PC-9 (cell line): ENCODE measurements at regions not wholly inside any gene's neighbourhood (a gene's known extent, or its start where the extent isn't known, plus 50 kb on each side); places are given as distances from the start of the nearest gene placed in this dataset.
"Not testable (repeated sequence)": the region's sequence is repeated elsewhere in the genome, so short reads cannot be mapped to it uniquely, and the experiment has no call there.

Experiments
- BruUV-seq: library from RNA; stranded (reverse); fragments of 400-500 nt; replicated peaks from 2 replicates; lab custom pipeline; 2021; lab: Mats Ljungman, UMichigan
- CTCF ChIA-PET: fragments of 300-600 bp; sonication (Branson Sonifier 250); formaldehyde crosslinking; loops from one replicate; lab custom pipeline; 2022; ENCODE audit warnings: antibody characterized with exemption; lab: Charles Lee
- POLR2A ChIA-PET: fragments of 300-600 bp; sonication (Branson Sonifier 250); formaldehyde crosslinking; loops from one replicate; lab custom pipeline; 2022; ENCODE audit warnings: antibody characterized with exemption; ENCODE audit not compliant: unreplicated experiment; lab: Charles Lee
- DNase-seq, 2 experiments: peaks; one replicate each; pipeline versions ENCODE4 v3.0.0 to v3.0.0-alpha.2; 2015 to 2022; ENCODE audit warnings: mixed read lengths in 1 of 2
- H2AFZ ChIP-seq: fragments of 200-600 bp; sonication (generic); 2 replicates; pipeline ENCODE4 v1.8.1; 2017; ENCODE audit warnings: antibody characterized with exemption
- H3F3A ChIP-seq: fragments of 200-600 bp; sonication (generic); 2 replicates; pipeline ENCODE4 v1.8.1; 2017; ENCODE audit warnings: antibody characterized with exemption, mild to moderate bottlenecking, low read depth; ENCODE audit not compliant: insufficient read depth
- H3K27ac ChIP-seq: fragments of 200-600 bp; sonication (generic); 2 replicates; pipeline ENCODE4 v1.6.1; 2016; ENCODE audit warnings: mixed run types
- H3K27me3 ChIP-seq: fragments of 200-600 bp; sonication (generic); 2 replicates; pipeline ENCODE4 v1.6.1; 2016; ENCODE audit warnings: low read depth, mixed run types; ENCODE audit not compliant: insufficient read depth
- H3K36me3 ChIP-seq: fragments of 200-600 bp; sonication (generic); 2 replicates; pipeline ENCODE4 v1.6.1; 2016; ENCODE audit warnings: low read depth, mixed run types
- H3K4me1 ChIP-seq: fragments of 200-600 bp; sonication (generic); replicated peaks from 2 replicates; pipeline ENCODE4 v1.6.1; 2016; ENCODE audit warnings: mixed run types; ENCODE audit not compliant: insufficient read depth
- H3K4me2 ChIP-seq: fragments of 200-600 bp; sonication (generic); 2 replicates; pipeline ENCODE4 v1.6.1; 2017; ENCODE audit warnings: mixed run types
- H3K4me3 ChIP-seq: fragments of 200-600 bp; sonication (generic); 2 replicates; pipeline ENCODE4 v1.6.1; 2016; ENCODE audit warnings: mixed run types
- H3K79me2 ChIP-seq: fragments of 200-600 bp; sonication (generic); 2 replicates; pipeline ENCODE4 v1.6.1; 2017; ENCODE audit warnings: low read depth, mixed run types
- H3K9me2 ChIP-seq: fragments of 200-600 bp; sonication (generic); 2 replicates; pipeline ENCODE4 v1.8.1; 2017; ENCODE audit warnings: mild to moderate bottlenecking; ENCODE audit not compliant: insufficient read depth
- H3K9me3 ChIP-seq: fragments of 200-600 bp; sonication (generic); 2 replicates; pipeline ENCODE4 v1.8.1; 2016; ENCODE audit warnings: low read depth; ENCODE audit not compliant: insufficient read depth
- H4K20me1 ChIP-seq: fragments of 200-600 bp; sonication (generic); 2 replicates; pipeline ENCODE4 v1.8.1; 2017; ENCODE audit not compliant: insufficient read depth
- EZH2 ChIP-seq: fragments of 200-600 bp; sonication (generic); IDR thresholded peaks from 2 replicates; pipeline ENCODE4 v1.8.0; 2017; ENCODE audit warnings: antibody characterized with exemption, low read depth
- intact Hi-C: fragments of 100-400 bp; cut with micrococcal nuclease; formaldehyde crosslinking; loops from one replicate; pipeline ENCODE4 v1.10.0; 2022; ENCODE audit not compliant: unreplicated experiment
- TF ChIP-seq, protein P1 (sequence below): fragments of 200-600 bp; sonication (generic); conservative IDR thresholded peaks from 2 replicates; pipeline ENCODE4 v1.6.1; 2017; ENCODE audit warnings: mixed run types, antibody characterized with exemption, mild to moderate bottlenecking, moderate library complexity

DNA sequence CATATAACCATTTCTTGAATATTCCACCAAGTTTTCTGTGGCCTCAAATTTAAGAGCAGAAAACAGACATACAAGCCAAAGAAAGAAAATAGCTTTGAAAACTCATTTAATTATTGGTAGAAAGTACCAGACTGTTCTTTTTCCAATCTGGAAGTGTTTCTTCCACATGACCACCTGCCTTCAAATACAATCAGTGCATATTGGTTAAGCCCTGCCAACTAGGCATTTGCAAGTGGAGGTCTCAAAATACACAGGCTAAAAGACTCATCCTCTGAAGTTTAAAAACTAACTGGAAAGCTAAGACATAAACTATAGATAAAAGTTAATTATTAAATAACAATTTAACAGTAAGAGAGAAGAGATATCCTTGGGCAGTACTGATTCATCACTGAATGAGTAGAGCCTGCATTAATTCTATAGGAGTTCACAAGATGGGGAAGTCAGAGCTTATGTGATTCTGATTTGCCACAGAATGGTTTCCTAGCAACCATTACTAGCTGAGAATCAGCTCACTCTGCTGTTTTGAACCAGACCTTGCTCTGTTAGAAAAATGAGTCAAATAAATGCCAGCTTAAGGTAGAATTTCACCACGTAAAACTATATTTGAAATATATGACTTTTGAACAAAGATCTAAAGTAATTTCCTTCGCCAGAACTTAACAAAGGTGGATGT is 433.8 kb downstream of the FUT8 start:
- ChIA-PET CTCF (no interaction called here), POLR2A (no interaction called here)
- H3K27me3 ChIP-seq, result no peaks in the 10 kb centered on the region
- no peaks in the 10 kb centered on the region for H3K79me2 ChIP-seq
- H2AFZ ChIP-seq, result no peak overlapping the region
- H3K9me2 ChIP-seq, result no peaks in the 10 kb centered on the region
- H3F3A ChIP-seq, result no peaks in the 10 kb centered on the region
- no peaks in the 10 kb centered on the region for H3K4me1 ChIP-seq
- H3K27ac ChIP-seq, result no peak overlapping the region
- H3K36me3 ChIP-seq, result no peaks in the 10 kb centered on the region
- H3K4me2 ChIP-seq, result no peak overlapping the region
- DNase-seq, result no peak
- TF ChIP-seq, protein P1, sequence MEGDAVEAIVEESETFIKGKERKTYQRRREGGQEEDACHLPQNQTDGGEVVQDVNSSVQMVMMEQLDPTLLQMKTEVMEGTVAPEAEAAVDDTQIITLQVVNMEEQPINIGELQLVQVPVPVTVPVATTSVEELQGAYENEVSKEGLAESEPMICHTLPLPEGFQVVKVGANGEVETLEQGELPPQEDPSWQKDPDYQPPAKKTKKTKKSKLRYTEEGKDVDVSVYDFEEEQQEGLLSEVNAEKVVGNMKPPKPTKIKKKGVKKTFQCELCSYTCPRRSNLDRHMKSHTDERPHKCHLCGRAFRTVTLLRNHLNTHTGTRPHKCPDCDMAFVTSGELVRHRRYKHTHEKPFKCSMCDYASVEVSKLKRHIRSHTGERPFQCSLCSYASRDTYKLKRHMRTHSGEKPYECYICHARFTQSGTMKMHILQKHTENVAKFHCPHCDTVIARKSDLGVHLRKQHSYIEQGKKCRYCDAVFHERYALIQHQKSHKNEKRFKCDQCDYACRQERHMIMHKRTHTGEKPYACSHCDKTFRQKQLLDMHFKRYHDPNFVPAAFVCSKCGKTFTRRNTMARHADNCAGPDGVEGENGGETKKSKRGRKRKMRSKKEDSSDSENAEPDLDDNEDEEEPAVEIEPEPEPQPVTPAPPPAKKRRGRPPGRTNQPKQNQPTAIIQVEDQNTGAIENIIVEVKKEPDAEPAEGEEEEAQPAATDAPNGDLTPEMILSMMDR, result no peak
- no peak for TF ChIP-seq EZH2
- intact Hi-C loops, result no loop called here
- no peak overlapping the region for H3K4me3 ChIP-seq
- H3K9me3 ChIP-seq, result no peaks in the 10 kb centered on the region
- BruUV-seq, result no TSS peak
- no peaks in the 10 kb centered on the region for H4K20me1 ChIP-seq

DNA sequence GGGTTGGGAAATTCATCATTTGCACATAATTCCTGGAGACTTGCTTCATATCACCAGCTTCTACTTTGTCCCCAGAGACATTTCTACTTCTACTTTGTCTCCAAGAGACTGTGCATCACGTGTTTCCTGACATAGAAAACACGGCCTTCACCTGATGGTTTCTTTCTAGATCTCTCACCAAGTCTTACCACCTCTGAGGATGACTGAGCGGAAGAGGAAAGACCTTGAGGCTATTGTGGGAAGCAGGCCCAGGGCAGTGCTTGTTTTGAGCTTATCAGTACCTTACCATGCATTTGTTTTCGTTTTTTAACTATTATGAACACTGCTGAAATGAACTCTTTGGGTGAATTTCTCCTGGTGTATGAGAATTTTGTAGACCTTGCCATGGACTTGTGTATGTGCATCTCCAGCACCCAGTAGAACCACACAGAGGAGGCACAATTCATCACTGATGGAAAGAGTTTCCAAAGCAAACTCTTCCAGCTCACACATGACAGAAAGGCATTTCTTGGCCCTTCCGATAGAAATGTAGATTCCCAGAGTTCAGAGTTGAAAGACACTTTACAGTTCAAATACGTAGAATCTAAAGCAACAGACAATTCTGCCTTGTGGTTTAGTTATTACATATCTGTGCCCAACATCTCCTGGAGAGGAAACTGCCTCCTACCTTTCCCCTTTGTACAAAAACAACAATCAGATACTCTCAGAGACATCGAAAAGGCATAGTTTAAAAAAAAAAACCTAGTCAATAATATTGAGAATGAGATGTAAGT is 434.7 kb downstream of the FUT8 start:
- TF ChIP-seq, protein P1, result no peak
- TF ChIP-seq EZH2, result no peak
- intact Hi-C loops, result no loop called here
- Histone ChIP-seq H3K27me3 (no peaks in the 10 kb centered on the region), H3K9me2 (no peaks in the 10 kb centered on the region), H3K27ac (no peak overlapping the region), H3F3A (no peaks in the 10 kb centered on the region), H3K9me3 (no peaks in the 10 kb centered on the region), H3K36me3 (no peaks in the 10 kb centered on the region), H3K79me2 (no peaks in the 10 kb centered on the region), H3K4me3 (no peak overlapping the region), H3K4me2 (no peak overlapping the region), H4K20me1 (no peaks in the 10 kb centered on the region), H3K4me1 (no peaks in the 10 kb centered on the region), H2AFZ (no peak overlapping the region)
- no peak for DNase-seq
- BruUV-seq, result no TSS peak
- CTCF ChIA-PET, result no interaction called here
- POLR2A ChIA-PET, result no interaction called here

DNA sequence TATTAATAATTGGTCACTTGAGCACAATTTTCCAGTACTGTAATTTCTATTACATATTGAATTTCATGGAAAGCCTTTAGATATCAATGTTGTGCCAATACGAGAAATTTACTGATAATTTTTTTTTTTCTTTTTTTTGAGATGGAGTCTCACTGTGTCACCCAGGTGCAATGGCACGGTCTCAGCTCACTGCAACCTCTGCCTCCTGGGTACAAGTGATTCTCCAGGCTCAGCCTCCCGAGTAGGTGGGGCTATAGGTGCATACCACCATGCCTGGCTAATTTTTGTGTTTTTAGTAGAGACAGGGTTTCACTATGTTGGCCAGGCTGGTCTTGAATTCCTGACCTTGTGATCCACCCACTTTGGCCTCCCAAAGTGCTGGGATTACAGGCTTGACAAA is 435.4 kb downstream of the FUT8 start:
- intact Hi-C loops, H3F3A ChIP-seq, CTCF ChIA-PET: not testable (repeated sequence)

More for the DNA sequence above, 435.4 kb downstream of the FUT8 start:
- POLR2A ChIA-PET, H3K4me1 ChIP-seq, H3K36me3 ChIP-seq, DNase-seq, H3K27ac ChIP-seq, H3K9me2 ChIP-seq, H3K4me2 ChIP-seq, H3K27me3 ChIP-seq, H3K79me2 ChIP-seq, H3K9me3 ChIP-seq, H2AFZ ChIP-seq, BruUV-seq, H4K20me1 ChIP-seq, H3K4me3 ChIP-seq: not testable (repeated sequence)
